ENCODE measurements at regions not wholly inside any gene's neighbourhood (a gene's known extent, or its start where the extent isn't known, plus 50 kb on each side); places are given as distances from the start of the nearest gene placed in this dataset.

DNA sequence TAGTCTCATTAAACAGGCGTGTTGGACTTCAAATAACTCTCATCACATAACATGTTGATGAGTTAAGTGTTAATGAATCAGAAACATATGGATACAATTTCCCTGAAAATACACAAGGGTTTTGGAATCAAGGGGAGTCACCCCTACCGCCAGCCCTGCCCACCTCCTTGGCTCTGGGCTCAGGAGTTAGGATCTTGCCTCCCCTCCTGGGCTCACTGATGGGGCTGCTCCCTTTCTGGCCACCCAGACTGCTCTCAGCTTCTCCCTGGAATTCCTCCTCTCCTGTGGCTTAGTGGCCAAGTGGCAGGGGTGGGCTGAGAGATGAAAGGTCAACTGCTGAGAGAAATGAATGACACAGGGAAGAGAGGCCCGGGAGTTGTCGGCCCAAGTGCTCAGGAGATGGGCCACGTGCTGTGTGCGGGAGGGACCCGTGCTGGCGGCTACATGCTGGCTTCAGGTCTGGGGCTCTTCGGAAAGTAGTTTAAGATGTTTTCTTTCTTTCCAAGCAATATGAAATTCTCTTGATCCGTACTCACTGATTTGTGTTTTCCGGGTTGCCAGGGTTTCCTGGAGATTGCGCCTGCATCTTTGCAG lies 55.8 kb upstream of the TNP1 start:
- no peaks in the 10 kb centered on the region for H3K9me3 ChIP-seq (ENCODE audit: control insufficient read depth, insufficient read depth, low read length)
- no peaks in the 10 kb centered on the region for H3K4me1 ChIP-seq (ENCODE audit: insufficient read depth, low read length)
- H3K9ac ChIP-seq (ENCODE audit: low read depth, low read length), result no peak overlapping the region

DNA sequence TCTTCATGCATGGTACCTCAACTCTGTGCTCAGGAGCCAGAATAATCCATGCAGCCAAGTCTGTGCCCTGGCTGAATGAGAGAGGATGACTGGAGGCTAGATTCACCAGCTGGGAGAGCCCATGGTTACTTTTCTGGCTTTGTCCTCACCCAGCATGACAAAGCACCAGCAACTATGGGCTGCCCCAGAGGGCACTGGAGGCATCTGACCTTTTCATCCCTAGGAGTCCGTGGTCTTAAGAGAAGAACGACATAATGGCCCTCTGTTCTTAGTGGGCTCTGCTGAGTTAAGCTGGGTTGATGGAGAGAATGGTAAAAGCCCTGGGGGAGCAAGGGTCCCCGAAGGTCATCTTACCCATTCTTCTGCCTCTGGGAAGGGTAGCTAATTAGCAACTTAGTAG lies 54.6 kb upstream of the TNP1 start:
- H3K9ac ChIP-seq (ENCODE audit: low read depth, low read length), result no peak overlapping the region
- no peaks in the 10 kb centered on the region for H3K4me1 ChIP-seq (ENCODE audit: insufficient read depth, low read length)
- H3K36me3 ChIP-seq (ENCODE audit: insufficient read depth, low read length), result no peaks in the 10 kb centered on the region
- no peaks in the 10 kb centered on the region for H3K9me3 ChIP-seq (ENCODE audit: control insufficient read depth, insufficient read depth, low read length)

More for the DNA sequence above, 55.8 kb upstream of the TNP1 start:
- no peaks in the 10 kb centered on the region for H3K36me3 ChIP-seq (ENCODE audit: insufficient read depth, low read length)

DNA sequence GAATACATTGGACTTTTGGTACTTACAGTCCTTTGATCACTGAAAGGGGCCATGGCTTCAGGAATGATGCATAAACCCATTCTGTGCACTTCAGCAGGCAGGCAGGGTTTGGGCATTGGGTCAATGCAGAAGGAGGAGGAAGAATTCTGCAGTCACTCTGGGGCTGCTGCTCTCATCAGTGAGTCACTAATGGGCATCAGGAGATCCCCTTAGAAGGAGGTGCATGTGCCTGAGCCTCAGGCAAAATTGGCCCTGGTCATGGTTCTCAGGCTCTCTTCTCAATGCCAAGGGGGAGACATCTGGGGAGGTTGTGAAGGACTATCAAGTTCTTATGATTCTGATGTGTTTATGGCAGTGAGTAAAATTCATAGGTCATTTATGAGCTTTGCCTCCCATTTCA lies 52.0 kb upstream of the TNP1 start:
- Histone ChIP-seq H3K9me3 (ENCODE audit: control insufficient read depth, insufficient read depth, low read length) (no peaks in the 10 kb centered on the region), H3K36me3 (ENCODE audit: insufficient read depth, low read length) (no peaks in the 10 kb centered on the region), H3K4me1 (ENCODE audit: insufficient read depth, low read length) (no peaks in the 10 kb centered on the region), H3K9ac (ENCODE audit: low read depth, low read length) (no peak overlapping the region)

DNA sequence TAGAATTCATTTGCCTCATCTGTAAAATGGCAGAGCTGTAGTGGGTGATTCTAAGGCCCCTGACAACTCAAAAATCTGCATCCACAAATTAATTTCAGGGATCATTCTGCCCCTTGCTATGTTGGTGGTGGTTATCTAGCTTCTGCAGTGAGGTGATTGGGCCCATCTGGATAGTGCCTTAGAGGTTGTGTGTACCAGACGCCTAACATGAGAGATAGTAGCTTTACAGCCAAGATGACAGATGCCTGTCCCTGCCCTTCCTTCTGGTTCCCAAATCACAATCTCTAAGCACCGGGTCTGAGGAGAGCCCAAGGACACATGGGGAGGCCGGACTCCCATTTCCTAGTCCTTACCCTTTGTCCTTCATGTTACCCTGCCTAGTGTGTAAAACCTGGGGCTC lies 51.1 kb upstream of the TNP1 start:
- H3K9ac ChIP-seq (ENCODE audit: low read depth, low read length), result no peak overlapping the region
- H3K36me3 ChIP-seq (ENCODE audit: insufficient read depth, low read length), result no peaks in the 10 kb centered on the region
- H3K4me1 ChIP-seq (ENCODE audit: insufficient read depth, low read length), result no peaks in the 10 kb centered on the region
- H3K9me3 ChIP-seq (ENCODE audit: control insufficient read depth, insufficient read depth, low read length), result no peaks in the 10 kb centered on the region

DNA sequence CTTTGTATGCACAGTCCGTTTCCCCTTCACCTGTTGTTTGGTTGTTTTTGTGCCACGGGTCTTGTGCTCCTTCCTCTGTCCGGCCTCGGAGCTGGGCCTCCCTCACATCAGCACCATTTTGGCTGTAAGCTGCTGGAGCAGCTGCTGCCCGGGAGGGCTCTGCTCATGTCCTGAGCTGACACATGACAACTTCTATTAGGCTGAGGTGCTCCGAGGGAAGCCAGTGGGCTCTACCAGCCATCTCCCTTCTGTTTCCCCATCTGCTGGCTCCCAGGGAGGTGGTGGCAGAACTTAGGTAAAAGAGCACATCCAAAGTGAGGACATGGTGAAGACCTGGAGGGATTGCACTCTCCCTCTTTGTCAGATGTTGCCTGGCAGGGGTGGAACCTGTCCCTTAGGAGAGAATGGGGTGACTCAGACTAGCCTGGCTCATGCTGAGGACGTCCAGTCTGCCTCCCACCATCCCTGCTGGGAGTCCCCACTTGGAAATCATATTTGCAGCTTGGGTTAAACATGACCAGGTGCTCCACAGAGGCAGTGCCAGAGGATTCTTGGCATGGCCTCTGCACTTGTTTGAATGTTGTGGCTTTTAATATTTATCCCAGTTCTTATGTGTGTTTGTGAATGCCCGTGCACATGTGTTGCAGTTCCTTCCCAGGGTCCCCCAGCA lies 49.8 kb upstream of the TNP1 start:
- no peak overlapping the region for H3K9ac ChIP-seq (ENCODE audit: low read depth, low read length)
- H3K36me3 ChIP-seq (ENCODE audit: insufficient read depth, low read length), result no peaks in the 10 kb centered on the region
- no peaks in the 10 kb centered on the region for H3K9me3 ChIP-seq (ENCODE audit: control insufficient read depth, insufficient read depth, low read length)
- H3K4me1 ChIP-seq (ENCODE audit: insufficient read depth, low read length), result no peaks in the 10 kb centered on the region
